Neural cell (in vitro differentiated cells): ENCODE measurements at regions not wholly inside any gene's neighbourhood (a gene's known extent, or its start where the extent isn't known, plus 50 kb on each side); places are given as distances from the start of the nearest gene placed in this dataset.

ENCODE experiments used
- H2AFZ ChIP-seq: fragments of 200-600, 300-800 bp; sonication (generic), shearing (Covaris generic); 2 replicates; pipeline ENCODE4 v1.6.0; 2014; ENCODE audit warnings: low read depth, mild to moderate bottlenecking, antibody characterized with exemption, low read length, moderate library complexity
- H3F3A ChIP-seq: fragments of 200-600 bp; shearing (Covaris generic); 2 replicates; pipeline ENCODE4 v1.6.1; 2016; ENCODE audit warnings: mild to moderate bottlenecking, moderate library complexity, mixed read lengths, antibody characterized with exemption, low read length; ENCODE audit not compliant: insufficient read depth, poor library complexity, severe bottlenecking
- H3K27ac ChIP-seq: fragments of 200-600, 300-800 bp; sonication (generic), shearing (Covaris generic); 2 replicates; pipeline ENCODE4 v1.5.1; 2014; ENCODE audit warnings: mild to moderate bottlenecking, low read length, moderate library complexity
- H3K27me3 ChIP-seq: fragments of 300-800, 200-600 bp; sonication (generic), shearing (Covaris generic); 2 replicates; pipeline ENCODE4 v1.6.0; 2014; ENCODE audit warnings: mild to moderate bottlenecking, low read depth, low read length, moderate library complexity; ENCODE audit not compliant: insufficient read depth
- H3K36me3 ChIP-seq: fragments of 300-800, 200-600 bp; sonication (generic), shearing (Covaris generic); 2 replicates; pipeline ENCODE4 v1.5.1; 2014; ENCODE audit warnings: mild to moderate bottlenecking, antibody characterized with exemption, low read length, moderate library complexity; ENCODE audit not compliant: insufficient read depth
- H3K4me2 ChIP-seq: fragments of 300-800, 200-600 bp; sonication (generic), shearing (Covaris generic); 2 replicates; pipeline ENCODE4 v1.6.0; 2014; ENCODE audit warnings: mild to moderate bottlenecking, low read length
- H3K4me3 ChIP-seq: fragments of 300-800, 200-600 bp; sonication (generic), shearing (Covaris generic); 2 replicates; pipeline ENCODE4 v1.5.1; 2014; ENCODE audit warnings: mild to moderate bottlenecking, low read length, moderate library complexity
- H3K79me2 ChIP-seq: fragments of 200-600 bp; shearing (Covaris generic); replicated peaks from 2 replicates; pipeline ENCODE4 v1.6.0; 2014; ENCODE audit warnings: mild to moderate bottlenecking, low read length, moderate library complexity; ENCODE audit not compliant: insufficient read depth
- H3K9ac ChIP-seq: fragments of 300-800, 200-600 bp; sonication (generic), shearing (Covaris generic); 2 replicates; pipeline ENCODE4 v1.6.1; 2016; ENCODE audit warnings: mild to moderate bottlenecking, low read length, mixed read lengths
- H3K9me2 ChIP-seq: fragments of 200-600 bp; shearing (Covaris generic); 2 replicates; pipeline ENCODE4 v1.6.1; 2016; ENCODE audit warnings: mild to moderate bottlenecking, low read length, mixed read lengths; ENCODE audit not compliant: insufficient read depth
- H3K9me3 ChIP-seq: fragments of 200-600, 300-800 bp; sonication (generic), shearing (Covaris generic); 2 replicates; pipeline ENCODE4 v1.6.1; 2016; ENCODE audit warnings: mild to moderate bottlenecking, mixed run types, low read length, moderate library complexity, mixed read lengths
- H4K20me1 ChIP-seq: fragments of 200-600 bp; shearing (Covaris generic); 2 replicates; pipeline ENCODE4 v1.6.1; 2016; ENCODE audit warnings: mild to moderate bottlenecking, mixed run types; ENCODE audit not compliant: insufficient read depth
- CTCF ChIP-seq: fragments of 450-650 bp; IDR thresholded peaks from 2 replicates; pipeline ENCODE4 v1.5.1; 2014; ENCODE audit warnings: antibody characterized with exemption, mild to moderate bottlenecking, moderate library complexity; ENCODE audit not compliant: poor library complexity, severe bottlenecking
- EP300 ChIP-seq: fragments of 450-650 bp; conservative IDR thresholded peaks from 2 replicates; pipeline ENCODE4 v1.6.1; 2014; ENCODE audit warnings: antibody characterized with exemption, mild to moderate bottlenecking, moderate library complexity; ENCODE audit not compliant: poor library complexity, severe bottlenecking
- EZH2 ChIP-seq: fragments of 200-600, 300-800 bp; shearing (Covaris generic), sonication (generic); IDR thresholded peaks from 2 replicates; pipeline ENCODE4 v1.6.1; 2014; ENCODE audit warnings: antibody characterized with exemption, low read length, borderline replicate concordance, mild to moderate bottlenecking; ENCODE audit not compliant: insufficient read depth, poor library complexity, severe bottlenecking
- MXI1 ChIP-seq: fragments of 450-650 bp; conservative IDR thresholded peaks from 2 replicates; pipeline ENCODE4 v1.6.1; 2014; ENCODE audit warnings: antibody characterized with exemption, mild to moderate bottlenecking; ENCODE audit not compliant: poor library complexity, severe bottlenecking
- POLR2AphosphoS5 ChIP-seq: IDR thresholded peaks from 2 replicates; pipeline ENCODE4 v1.6.1; 2012
- RAD21 ChIP-seq: fragments of 450-650 bp; conservative IDR thresholded peaks from 2 replicates; pipeline ENCODE4 v1.6.1; 2014; ENCODE audit warnings: antibody characterized with exemption, mild to moderate bottlenecking, moderate library complexity
- REST ChIP-seq: IDR thresholded peaks from 2 replicates; pipeline ENCODE4 v1.6.1; 2012; ENCODE audit warnings: borderline replicate concordance
- SMC3 ChIP-seq: fragments of 450-650 bp; conservative IDR thresholded peaks from 2 replicates; pipeline ENCODE4 v1.6.1; 2014; ENCODE audit warnings: antibody characterized with exemption, mild to moderate bottlenecking, moderate library complexity; ENCODE audit not compliant: poor library complexity
- TAF1 ChIP-seq: IDR thresholded peaks from 2 replicates; pipeline ENCODE4 v1.6.1; 2012; ENCODE audit warnings: low read depth

- H3K9me2 ChIP-seq = no peaks in the 10 kb centered on the region
- H3K4me3 ChIP-seq = no peak overlapping the region
- H2AFZ ChIP-seq = no peak overlapping the region
- H3K79me2 ChIP-seq = no peaks in the 10 kb centered on the region
- H3F3A ChIP-seq = no peaks in the 10 kb centered on the region
- no peaks in the 10 kb centered on the region for H3K36me3 ChIP-seq
- no peaks in the 10 kb centered on the region for H4K20me1 ChIP-seq
- no peak overlapping the region for H3K27ac ChIP-seq
- no peaks in the 10 kb centered on the region for H3K27me3 ChIP-seq
- no peak overlapping the region for H3K4me2 ChIP-seq
- H3K9me3 ChIP-seq = no peaks in the 10 kb centered on the region
- H3K9ac ChIP-seq = no peak overlapping the region
- no peak for TF ChIP-seq CTCF
- TF ChIP-seq RAD21 = no peak
- no peak for TF ChIP-seq TAF1
- no peak for TF ChIP-seq POLR2AphosphoS5
- TF ChIP-seq EZH2 = no peak
- no peak for TF ChIP-seq EP300
- no peak for TF ChIP-seq MXI1
- no peak for TF ChIP-seq REST
- TF ChIP-seq SMC3 = no peak
Observed at GRCh38 chr12:20119596-20120402, 248.5 kb upstream of the PDE3A start.

GRCh38 chr12:20120403-20120725 lies 248.0 kb upstream of the PDE3A start:
- no peak overlapping the region for H2AFZ ChIP-seq
- no peak overlapping the region for H3K4me2 ChIP-seq
- no peak overlapping the region for H3K4me3 ChIP-seq
- H3K27ac ChIP-seq = no peak overlapping the region
- no peaks in the 10 kb centered on the region for H3K27me3 ChIP-seq
- H4K20me1 ChIP-seq = no peaks in the 10 kb centered on the region
- no peaks in the 10 kb centered on the region for H3K79me2 ChIP-seq
- no peak overlapping the region for H3K9ac ChIP-seq
- H3F3A ChIP-seq = no peaks in the 10 kb centered on the region
- no peak for TF ChIP-seq CTCF
- TF ChIP-seq EP300 = no peak
- no peak for TF ChIP-seq EZH2
- TF ChIP-seq REST = no peak
- TF ChIP-seq POLR2AphosphoS5 = no peak
- no peak for TF ChIP-seq SMC3
- TF ChIP-seq MXI1 = no peak
- no peak for TF ChIP-seq RAD21
- TF ChIP-seq TAF1 = no peak
- H3K36me3 ChIP-seq = no peaks in the 10 kb centered on the region
- H3K9me2 ChIP-seq = no peaks in the 10 kb centered on the region
- no peaks in the 10 kb centered on the region for H3K9me3 ChIP-seq
